Putamen (tissue), 1 donor: ENCODE measurements at regions not wholly inside any gene's neighbourhood (a gene's known extent, or its start where the extent isn't known, plus 50 kb on each side); places are given as distances from the start of the nearest gene placed in this dataset.
"Not testable (repeated sequence)": the region's sequence is repeated elsewhere in the genome, so short reads cannot be mapped to it uniquely, and the experiment has no call there.

Experiments used
- DNase-seq: peaks from one replicate; pipeline ENCODE4 v3.0.0-alpha.2; 2016; ENCODE audit warnings: low spot score

- no peak for DNase-seq
These were observed 1239.1 kb upstream of the TENM3 start for GRCh38 chr4:181004056-181004455.

GRCh38 chr4:181006499-181007260, 1236.5 kb upstream of the TENM3 start:
- no peak for DNase-seq

- DNase-seq = no peak
These were observed 1235.5 kb upstream of the TENM3 start for GRCh38 chr4:181007751-181008150.

- no peak for DNase-seq
These were observed 1235.0 kb upstream of the TENM3 start for GRCh38 chr4:181008164-181008563.

GRCh38 chr4:181013162-181013561, 1230.0 kb upstream of the TENM3 start:
- no peak for DNase-seq

- DNase-seq = no peak
These were observed 1226.2 kb upstream of the TENM3 start for GRCh38 chr4:181017038-181017437.

GRCh38 chr4:181018472-181018871, 1224.7 kb upstream of the TENM3 start:
- DNase-seq = no peak

- DNase-seq = no peak
These were observed 1224.3 kb upstream of the TENM3 start for GRCh38 chr4:181018913-181019312.

- DNase-seq = no peak
These were observed 1222.7 kb upstream of the TENM3 start for GRCh38 chr4:181020456-181020855.

- DNase-seq = no peak
These were observed 1222.0 kb upstream of the TENM3 start for GRCh38 chr4:181021213-181021612.

GRCh38 chr4:181030135-181030921, 1212.9 kb upstream of the TENM3 start:
- DNase-seq = not testable (repeated sequence)

- DNase-seq = no peak
These were observed 1212.2 kb upstream of the TENM3 start for GRCh38 chr4:181030961-181031360.

GRCh38 chr4:181043486-181043885, 1199.7 kb upstream of the TENM3 start:
- DNase-seq = no peak

GRCh38 chr4:181046809-181047208, 1196.4 kb upstream of the TENM3 start:
- DNase-seq = no peak

- DNase-seq = no peak
These were observed 1191.3 kb upstream of the TENM3 start for GRCh38 chr4:181051931-181052330.

GRCh38 chr4:181061787-181062186, 1181.4 kb upstream of the TENM3 start:
- DNase-seq = no peak

GRCh38 chr4:181063212-181063611, 1180.0 kb upstream of the TENM3 start:
- no peak for DNase-seq

GRCh38 chr4:181077341-181077740, 1165.9 kb upstream of the TENM3 start:
- DNase-seq = no peak

GRCh38 chr4:181078196-181078595, 1165.0 kb upstream of the TENM3 start:
- no peak for DNase-seq

GRCh38 chr4:181083757-181084361, 1159.3 kb upstream of the TENM3 start:
- DNase-seq = no peak

- no peak for DNase-seq
These were observed 1157.6 kb upstream of the TENM3 start for GRCh38 chr4:181085557-181085956.

- DNase-seq = no peak
These were observed 1137.7 kb upstream of the TENM3 start for GRCh38 chr4:181105487-181105886.

- no peak for DNase-seq
These were observed 1136.8 kb upstream of the TENM3 start for GRCh38 chr4:181106398-181106797.
